T-cell (primary cell): ENCODE measurements at regions not wholly inside any gene's neighbourhood (a gene's known extent, or its start where the extent isn't known, plus 50 kb on each side); places are given as distances from the start of the nearest gene placed in this dataset.
"Not testable (repeated sequence)": the region's sequence is repeated elsewhere in the genome, so short reads cannot be mapped to it uniquely, and the experiment has no call there.

ENCODE experiments used
- ATAC-seq, 4 experiments: fragments of 200-7000 bp in 3 of 4; fragments of 150-1000 bp in 1 of 4; cut with Tn5 transposase; replicated peaks in 1 of 4; 1 replicate in 3 of 4; 2 replicates in 1 of 4; pipeline ENCODE4 v1.10.0; 2021; ENCODE audit warnings: moderate library complexity in 3 of 4, mild to moderate bottlenecking in 2 of 4, moderate number of reproducible peaks in 1 of 4
- CTCF ChIA-PET, 2 donors: fragments of 300-600 bp; sonication (Branson Sonifier 250); formaldehyde crosslinking; loops; one replicate each; lab custom pipeline; 2022; ENCODE audit warnings: antibody characterized with exemption in 2 of 2; lab: Charles Lee
- POLR2A ChIA-PET, 2 donors: fragments of 300-600 bp; sonication (Branson Sonifier 250); formaldehyde crosslinking; loops; one replicate each; lab custom pipeline; 2022; ENCODE audit warnings: antibody characterized with exemption in 2 of 2; lab: Charles Lee
- DNase-seq, 35 experiments: peaks; one replicate each; pipeline versions ENCODE4 v3.0.0 to v3.0.0-alpha.2; 2013 to 2023
- H3K27ac ChIP-seq: one replicate; pipeline ENCODE4 v1.5.1; 2013; ENCODE audit warnings: low read length
- H3K27me3 ChIP-seq, 2 experiments: replicated peaks in 1 of 2; 1 replicate in 1 of 2; 2 replicates in 1 of 2; pipeline versions ENCODE4 v1.6.1 to v1.7.0; 2013; ENCODE audit warnings: low read length in 1 of 2, mixed read lengths in 1 of 2; ENCODE audit not compliant: control insufficient read depth in 2 of 2, insufficient read depth in 2 of 2; ENCODE audit errors: extremely low read depth in 1 of 2
- H3K36me3 ChIP-seq, 2 donors: 1 replicate in 1 of 2; 2 replicates in 1 of 2; pipeline versions ENCODE4 v1.6.1 to v1.7.0; 2013; ENCODE audit warnings: low read length in 1 of 2; ENCODE audit not compliant: control insufficient read depth in 2 of 2, insufficient read depth in 1 of 2; ENCODE audit errors: extremely low read depth in 1 of 2
- H3K4me1 ChIP-seq, 2 experiments: 1 replicate in 1 of 2; 2 replicates in 1 of 2; pipeline versions ENCODE4 v1.6.1 to v1.7.0; 2013; ENCODE audit warnings: low read length in 2 of 2, mixed read lengths in 1 of 2; ENCODE audit not compliant: insufficient read depth in 2 of 2, control insufficient read depth in 1 of 2; ENCODE audit errors: extremely low read depth in 1 of 2
- H3K4me3 ChIP-seq, 2 donors: 1 replicate in 1 of 2; 2 replicates in 1 of 2; pipeline versions ENCODE4 v1.5.1 to v1.7.0; 2013; ENCODE audit warnings: mild to moderate bottlenecking in 2 of 2, low read length in 1 of 2, moderate library complexity in 1 of 2; ENCODE audit not compliant: control insufficient read depth in 1 of 2; ENCODE audit errors: extremely low read depth in 1 of 2
- H3K9me3 ChIP-seq: 2 replicates; pipeline ENCODE4 v1.7.0; 2013
- H3K27ac Mint-ChIP-seq, 2 donors: one replicate each; pipeline ENCODE4 v1.8.0; 2020 to 2021; ENCODE audit warnings: mild to moderate bottlenecking in 2 of 2, mixed read lengths in 2 of 2
- H3K27me3 Mint-ChIP-seq, 2 donors: one replicate each; pipeline ENCODE4 v1.8.0; 2021 to 2022; ENCODE audit warnings: mixed read lengths in 2 of 2
- H3K36me3 Mint-ChIP-seq: one replicate; pipeline ENCODE4 v1.8.0; 2021; ENCODE audit warnings: mixed read lengths
- H3K4me1 Mint-ChIP-seq, 3 donors: one replicate each; pipeline ENCODE4 v1.8.0; 2020 to 2022; ENCODE audit warnings: mixed read lengths in 3 of 3, mild to moderate bottlenecking in 1 of 3
- H3K4me3 Mint-ChIP-seq, 3 donors: one replicate each; pipeline ENCODE4 v1.8.0; 2020 to 2022; ENCODE audit warnings: mild to moderate bottlenecking in 3 of 3, mixed read lengths in 3 of 3, moderate library complexity in 3 of 3
- H3K9me3 Mint-ChIP-seq, 3 donors: one replicate each; pipeline ENCODE4 v1.8.0; 2020 to 2022; ENCODE audit warnings: mixed read lengths in 3 of 3
- WGBS: methylation state at CpG from one replicate; pipeline ENCODE4 v1.1.5; 2013; ENCODE audit warnings: missing lambda C conversion rate; ENCODE audit not compliant: insufficient coverage; 5-methylcytosine and 5-hydroxymethylcytosine counted together

DNA sequence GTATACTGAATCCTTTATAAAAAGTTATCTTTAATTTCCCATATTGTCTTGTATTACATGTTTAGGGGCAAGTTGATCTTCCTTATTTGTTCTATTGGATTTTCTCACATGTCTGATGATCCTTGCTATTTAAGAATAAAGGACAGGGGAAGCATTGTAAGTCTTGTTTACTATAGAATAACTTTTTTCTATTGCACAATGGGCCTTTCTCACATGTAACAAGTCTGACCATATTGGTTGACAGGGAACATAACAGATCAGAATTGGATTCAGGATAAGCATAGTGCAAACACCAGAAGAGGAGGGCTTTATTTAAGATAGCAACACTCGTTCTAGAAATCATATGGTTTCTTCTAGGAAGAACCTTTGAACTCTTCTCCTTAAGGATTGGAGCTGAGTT is 257.9 kb upstream of the RBMS3 start:
- H3K27me3 ChIP-seq = no peaks in the 10 kb centered on the region
- H3K4me1 Mint-ChIP-seq = no peaks in the 10 kb centered on the region
- no peak overlapping the region for H3K27ac ChIP-seq
- ChIA-PET POLR2A (no interaction called here), CTCF (no interaction called here)
- no peak for ATAC-seq
- no peaks in the 10 kb centered on the region for H3K4me1 ChIP-seq
- DNase-seq = no peak
- no CpG with 5 or more reads among the region's 1 CpG for WGBS
- H3K36me3 ChIP-seq = no peaks in the 10 kb centered on the region
- H3K27me3 Mint-ChIP-seq = no peaks in the 10 kb centered on the region
- H3K4me3 Mint-ChIP-seq = no peak overlapping the region
- no peaks in the 10 kb centered on the region for H3K9me3 ChIP-seq
- H3K9me3 Mint-ChIP-seq = peaks cover 0 to 19% (median 3%) of the 10 kb centered on the region in 3 donors
- H3K36me3 Mint-ChIP-seq = no peaks in the 10 kb centered on the region
- no peak overlapping the region for H3K27ac Mint-ChIP-seq
- no peak overlapping the region for H3K4me3 ChIP-seq

DNA sequence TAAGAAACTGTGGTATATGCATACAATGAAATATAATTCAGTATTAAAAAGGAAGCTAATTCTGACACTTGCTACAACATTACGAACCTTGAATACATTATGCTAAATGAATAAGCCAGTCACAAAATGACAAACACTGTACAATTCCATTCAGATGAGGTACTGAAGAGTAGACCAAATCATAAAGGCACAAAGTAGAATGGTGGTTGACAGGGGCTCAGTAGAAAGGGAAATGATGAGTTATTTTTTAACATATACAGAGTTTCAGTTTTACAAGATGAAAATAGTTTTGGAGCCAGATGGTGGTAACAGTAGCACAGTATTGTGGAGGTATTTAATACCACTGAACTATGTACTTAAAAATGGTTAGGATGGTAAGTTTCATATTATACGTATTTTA is 254.6 kb upstream of the RBMS3 start:
- H3K27ac Mint-ChIP-seq = no peak overlapping the region
- peaks cover 0 to 8% (median 3%) of the 10 kb centered on the region in 3 donors for H3K9me3 Mint-ChIP-seq
- Histone ChIP-seq H3K4me1 (no peaks in the 10 kb centered on the region), H3K4me3 (no peak overlapping the region), H3K27me3 (no peaks in the 10 kb centered on the region), H3K9me3 (no peaks in the 10 kb centered on the region), H3K36me3 (no peaks in the 10 kb centered on the region), H3K27ac (no peak overlapping the region)
- no peak for DNase-seq
- ChIA-PET CTCF (no interaction called here), POLR2A (no interaction called here)
- no peak for ATAC-seq
- no CpG with 5 or more reads among the region's 2 CpGs for WGBS
- H3K4me3 Mint-ChIP-seq = no peak overlapping the region
- H3K36me3 Mint-ChIP-seq = no peaks in the 10 kb centered on the region
- H3K27me3 Mint-ChIP-seq = no peaks in the 10 kb centered on the region
- H3K4me1 Mint-ChIP-seq = no peaks in the 10 kb centered on the region

DNA sequence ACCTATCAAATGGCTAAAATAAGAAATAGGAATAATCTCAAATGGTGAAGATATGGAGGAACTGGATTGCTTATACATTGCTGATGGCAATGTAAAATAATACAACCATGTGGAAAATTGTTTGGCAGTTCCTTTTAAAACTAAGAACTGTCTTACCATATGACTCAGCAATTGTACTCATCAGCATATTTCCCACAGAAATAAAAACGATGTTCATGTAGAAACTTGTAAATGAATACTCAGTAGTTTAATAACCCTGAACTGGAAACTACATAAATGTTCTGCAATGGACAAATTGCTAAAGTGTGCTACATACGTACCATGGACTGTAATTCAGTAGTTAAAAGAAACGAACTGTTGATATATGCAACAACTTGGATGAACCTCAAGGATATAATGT is 253.9 kb upstream of the RBMS3 start:
- no peak for ATAC-seq
- no peaks in the 10 kb centered on the region for H3K4me1 ChIP-seq
- CTCF ChIA-PET = no interaction called here
- no peaks in the 10 kb centered on the region for H3K9me3 ChIP-seq
- H3K4me3 ChIP-seq = no peak overlapping the region
- no peaks in the 10 kb centered on the region for H3K36me3 ChIP-seq
- H3K9me3 Mint-ChIP-seq = peaks cover 0 to 8% (median 3%) of the 10 kb centered on the region in 3 donors
- H3K27me3 Mint-ChIP-seq = no peaks in the 10 kb centered on the region
- no peak overlapping the region for H3K27ac Mint-ChIP-seq
- no peaks in the 10 kb centered on the region for H3K27me3 ChIP-seq
- H3K27ac ChIP-seq = no peak overlapping the region
- POLR2A ChIA-PET = no interaction called here
- no CpG with 5 or more reads among the region's 3 CpGs for WGBS
- DNase-seq = no peak
- no peaks in the 10 kb centered on the region for H3K36me3 Mint-ChIP-seq
- H3K4me3 Mint-ChIP-seq = no peak overlapping the region
- no peaks in the 10 kb centered on the region for H3K4me1 Mint-ChIP-seq

DNA sequence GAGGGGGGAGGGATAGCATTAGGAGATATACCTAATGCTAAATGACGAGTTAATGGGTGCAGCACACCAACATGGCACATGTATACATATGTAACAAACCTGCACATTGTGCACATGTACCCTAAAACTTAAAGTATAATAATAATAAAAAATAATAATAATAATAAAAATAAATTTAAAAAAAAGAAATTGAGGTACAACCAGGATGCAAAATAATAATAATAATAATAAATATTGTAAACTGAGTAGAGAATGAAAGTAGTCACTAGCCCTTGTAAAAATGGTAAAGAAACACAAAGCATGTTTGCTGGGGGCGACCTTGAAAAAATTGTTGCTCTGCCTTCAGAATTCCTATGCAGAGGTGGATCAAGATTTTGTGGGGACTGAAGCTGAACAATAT is 249.7 kb upstream of the RBMS3 start:
- WGBS = no CpG with 5 or more reads among the region's 2 CpGs
- H3K36me3 Mint-ChIP-seq, H3K27me3 ChIP-seq, H3K9me3 Mint-ChIP-seq, ATAC-seq, H3K36me3 ChIP-seq, H3K27me3 Mint-ChIP-seq, H3K4me1 Mint-ChIP-seq, H3K4me1 ChIP-seq, H3K9me3 ChIP-seq, H3K4me3 Mint-ChIP-seq, POLR2A ChIA-PET, H3K27ac Mint-ChIP-seq, H3K27ac ChIP-seq, H3K4me3 ChIP-seq, DNase-seq, CTCF ChIA-PET: not testable (repeated sequence)

GRCh38 chr3:29033511-29033910 is 247.4 kb upstream of the RBMS3 start:
- no peaks in the 10 kb centered on the region for H3K4me1 Mint-ChIP-seq
- ATAC-seq = no peak
- H3K27ac ChIP-seq = no peak overlapping the region
- H3K4me3 Mint-ChIP-seq = no peak overlapping the region
- H3K36me3 ChIP-seq = no peaks in the 10 kb centered on the region
- no peaks in the 10 kb centered on the region for H3K27me3 ChIP-seq
- H3K4me3 ChIP-seq = no peak overlapping the region
- H3K9me3 ChIP-seq = no peaks in the 10 kb centered on the region
- H3K9me3 Mint-ChIP-seq = peaks cover 0 to 4% (median 0%) of the 10 kb centered on the region in 3 donors
- ChIA-PET POLR2A (no interaction called here), CTCF (no interaction called here)
- H3K27ac Mint-ChIP-seq = no peak overlapping the region
- DNase-seq = no peak
- no peaks in the 10 kb centered on the region for H3K4me1 ChIP-seq
- no CpG with 5 or more reads among the region's 3 CpGs for WGBS
- no peaks in the 10 kb centered on the region for H3K36me3 Mint-ChIP-seq
- H3K27me3 Mint-ChIP-seq = no peaks in the 10 kb centered on the region

- ChIA-PET CTCF (no interaction called here), POLR2A (interaction anchor here in 1 of 2 donors (0.6 kb wide), 1 partner anchor 72 kb away, joined by 10 read pairs; no protein-coding TSS in a partner anchor)
- no peak overlapping the region for H3K4me3 Mint-ChIP-seq
- Histone ChIP-seq H3K4me1 (no peaks in the 10 kb centered on the region), H3K4me3 (no peak overlapping the region), H3K9me3 (no peaks in the 10 kb centered on the region), H3K27ac (no peak overlapping the region), H3K36me3 (no peaks in the 10 kb centered on the region), H3K27me3 (no peaks in the 10 kb centered on the region)
- no peaks in the 10 kb centered on the region for H3K4me1 Mint-ChIP-seq
- no peak for DNase-seq
- peaks cover 0 to 6% of the 10 kb centered on the region in 2 donors for H3K27me3 Mint-ChIP-seq
- ATAC-seq = no peak
- peaks cover 4 to 25% (median 10%) of the 10 kb centered on the region in 3 donors for H3K9me3 Mint-ChIP-seq
- WGBS = no CpG with 5 or more reads among the region's 2 CpGs
- H3K36me3 Mint-ChIP-seq = no peaks in the 10 kb centered on the region
- no peak overlapping the region for H3K27ac Mint-ChIP-seq
Measured at GRCh38 chr3:29050155-29050554, 230.7 kb upstream of the RBMS3 start.

DNA sequence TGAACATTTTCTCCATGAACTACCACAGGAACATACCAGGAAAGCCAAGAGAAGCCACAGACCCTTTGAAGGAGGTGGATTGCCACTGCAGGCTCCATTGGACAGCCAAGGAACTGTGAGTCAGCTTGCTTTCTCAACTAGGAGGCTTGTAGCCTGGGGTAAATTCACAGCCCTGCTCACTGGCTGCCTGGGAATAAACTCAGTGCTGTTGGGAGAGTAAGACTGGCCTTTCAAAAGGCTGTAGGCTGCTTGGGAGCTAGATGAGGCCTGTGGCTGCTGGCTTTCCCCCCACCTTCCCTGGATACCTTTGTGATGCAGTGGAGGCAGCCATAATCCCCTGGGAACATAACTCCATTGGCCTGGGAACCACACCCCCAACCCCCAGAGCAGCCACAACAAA is 223.5 kb upstream of the RBMS3 start:
- peaks cover 10 to 47% (median 24%) of the 10 kb centered on the region in 3 donors for H3K9me3 Mint-ChIP-seq
- no peak for DNase-seq
- no peak overlapping the region for H3K27ac Mint-ChIP-seq
- Histone ChIP-seq H3K9me3 (no peaks in the 10 kb centered on the region), H3K4me1 (no peaks in the 10 kb centered on the region), H3K36me3 (no peaks in the 10 kb centered on the region), H3K27ac (no peak overlapping the region), H3K27me3 (no peaks in the 10 kb centered on the region), H3K4me3 (no peak overlapping the region)
- ChIA-PET POLR2A (no interaction called here), CTCF (interaction anchor here in 1 of 2 donors (0.6 kb wide), 1 partner anchor 425 kb away, joined by 4 read pairs; no protein-coding TSS in a partner anchor)
- H3K4me1 Mint-ChIP-seq = no peaks in the 10 kb centered on the region
- ATAC-seq = no peak
- H3K27me3 Mint-ChIP-seq = peaks cover 0 to 6% of the 10 kb centered on the region in 2 donors
- no peaks in the 10 kb centered on the region for H3K36me3 Mint-ChIP-seq
- H3K4me3 Mint-ChIP-seq = no peak overlapping the region
